Fibroblast of skin of left biceps (primary cell): ENCODE measurements at regions not wholly inside any gene's neighbourhood (a gene's known extent, or its start where the extent isn't known, plus 50 kb on each side); places are given as distances from the start of the nearest gene placed in this dataset.

ENCODE experiments used
- DNase-seq, 2 experiments: peaks; one replicate each; pipeline ENCODE4 v3.0.0-alpha.2; 2013; ENCODE audit warnings: low read depth in 2 of 2

DNA sequence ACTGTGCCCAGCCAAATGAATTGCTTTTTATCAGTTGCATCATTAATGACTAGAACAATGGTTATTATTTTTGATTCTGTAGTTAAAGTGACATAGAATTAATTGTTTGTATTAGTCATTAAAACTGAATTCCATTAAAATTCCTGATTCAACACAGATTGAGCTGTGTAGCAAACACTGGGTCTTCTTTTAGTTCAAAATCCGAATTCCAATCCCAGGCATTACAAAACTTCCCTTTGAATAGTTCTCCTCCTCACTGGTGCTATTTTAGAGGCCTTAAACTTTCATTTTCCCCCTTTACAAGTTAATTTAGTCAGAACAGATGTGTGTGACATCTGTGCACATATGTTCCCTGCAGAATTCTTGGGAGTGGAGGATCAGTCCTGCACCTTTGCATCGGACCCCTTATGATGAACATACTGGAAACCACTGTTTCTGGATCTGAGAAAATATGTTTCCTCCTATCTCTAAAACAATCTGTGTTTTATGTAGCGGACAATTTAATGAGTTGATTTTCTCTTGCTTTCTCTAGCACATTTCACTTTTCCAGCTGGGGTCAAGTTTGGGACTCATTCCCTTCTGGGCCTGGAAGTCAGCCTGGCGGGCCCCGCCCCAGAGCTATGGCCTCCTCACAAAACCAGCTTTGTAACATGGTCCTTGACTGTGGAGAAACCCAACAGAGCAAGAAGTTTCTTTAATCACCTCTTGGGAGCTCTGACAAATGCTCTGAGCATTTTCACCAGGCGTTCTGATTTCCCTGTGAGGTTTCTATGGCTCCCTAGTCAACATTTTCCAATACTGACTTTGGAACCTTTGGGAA lies 87.9 kb upstream of the MAMDC2 start:
- no peak for DNase-seq

GRCh38 chr9:69961843-69962242 lies 81.8 kb upstream of the MAMDC2 start:
- DNase-seq: no peak

GRCh38 chr9:69963803-69964202 lies 79.8 kb upstream of the MAMDC2 start:
- DNase-seq: no peak

DNA sequence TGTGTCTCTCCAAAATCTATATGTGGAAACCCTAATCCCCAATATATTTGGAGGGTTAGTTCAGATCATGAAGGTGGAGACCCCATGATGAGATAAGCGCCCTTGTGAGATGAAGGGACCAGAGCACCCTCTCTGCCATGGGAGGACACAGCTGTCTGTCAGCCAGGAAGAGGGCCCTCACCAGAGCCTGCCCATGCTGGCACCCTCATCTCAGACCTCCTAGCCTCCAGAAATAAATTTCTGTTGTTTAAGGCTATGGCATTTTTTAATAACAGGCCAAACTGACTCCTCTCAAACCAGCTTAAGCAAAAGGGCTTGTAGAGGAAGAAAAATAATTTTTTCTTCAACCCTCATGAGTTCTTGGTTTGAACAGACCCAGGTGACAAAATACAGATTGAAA lies 79.2 kb upstream of the MAMDC2 start:
- DNase-seq: no peak

DNA sequence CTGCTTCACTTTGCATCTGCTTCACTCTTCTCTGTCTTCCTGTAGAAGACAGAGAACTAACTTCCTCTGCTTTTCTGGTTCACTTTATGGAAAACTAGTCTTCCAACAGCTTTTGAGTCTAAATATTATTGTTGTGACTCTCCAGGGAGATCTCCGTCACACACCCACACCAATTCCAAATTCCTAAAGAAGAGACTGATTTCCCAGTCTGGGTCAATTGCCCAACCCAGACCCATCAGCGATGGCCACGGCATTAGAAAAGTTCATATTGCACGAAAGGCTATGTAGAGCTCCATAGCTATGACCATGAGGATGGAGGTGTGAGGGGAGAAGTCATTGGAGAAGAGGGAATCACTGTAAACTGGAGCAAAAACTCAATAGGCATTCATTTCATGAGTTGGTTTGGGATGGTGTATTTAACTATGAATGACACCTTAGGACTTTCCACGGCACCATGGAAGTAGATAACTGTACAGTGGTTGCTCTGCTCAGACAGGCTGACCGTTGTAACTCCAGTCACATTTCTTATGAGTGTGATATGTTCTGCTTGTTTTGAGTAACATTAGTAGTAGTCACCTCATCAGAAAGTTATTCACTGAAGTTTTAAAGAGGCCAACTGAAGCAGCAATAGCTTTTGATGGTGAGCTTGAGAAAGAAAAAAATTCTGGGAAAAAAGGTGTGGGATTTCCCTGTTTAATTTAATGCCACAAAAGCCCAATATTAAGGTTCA lies 78.1 kb upstream of the MAMDC2 start:
- no peak for DNase-seq

DNA sequence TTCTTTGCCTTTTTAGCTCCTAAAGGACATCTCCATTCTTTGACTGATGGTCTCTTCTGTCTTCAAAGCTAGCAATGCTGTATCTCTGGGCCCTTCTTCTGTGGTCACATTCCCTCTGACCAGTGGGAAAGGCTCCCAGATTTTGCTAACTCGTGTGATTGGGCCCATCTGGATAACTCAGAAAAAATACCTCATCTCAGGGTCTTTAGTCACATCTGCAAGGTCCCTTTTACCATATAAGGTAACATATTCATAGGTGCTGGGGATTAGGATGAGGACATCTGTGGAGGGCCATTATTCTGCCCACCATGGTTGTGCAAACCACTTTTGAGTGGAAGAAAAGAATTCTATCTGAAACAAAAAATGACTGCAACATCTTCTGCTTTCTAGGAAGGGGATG lies 76.3 kb upstream of the MAMDC2 start:
- no peak for DNase-seq

DNA sequence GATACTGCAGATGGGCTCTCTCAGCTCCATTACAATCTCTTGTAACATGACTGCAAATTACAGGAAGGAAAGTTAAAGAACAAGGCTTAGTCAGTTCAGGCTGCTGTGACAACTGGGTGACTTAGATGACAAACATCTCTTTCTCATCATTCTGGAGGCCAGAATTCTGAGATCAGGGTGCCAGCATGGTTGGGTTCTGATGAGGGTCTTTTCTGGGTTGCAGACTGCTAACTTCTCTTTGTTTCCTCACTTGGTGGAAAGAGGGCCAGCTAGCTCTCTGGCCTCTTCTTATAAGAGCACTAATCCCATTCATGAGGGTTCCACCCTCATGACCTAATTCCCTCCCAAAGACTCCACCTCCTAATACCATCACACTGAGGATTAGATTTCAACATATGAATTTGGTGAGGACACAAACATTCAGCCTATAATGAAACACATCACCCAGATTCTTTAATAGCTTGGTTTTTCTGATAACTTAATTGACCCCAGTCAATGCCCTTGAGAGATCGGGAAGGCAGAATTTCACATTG lies 73.6 kb upstream of the MAMDC2 start:
- DNase-seq: no peak

GRCh38 chr9:69971643-69972449 lies 71.8 kb upstream of the MAMDC2 start:
- DNase-seq: no peak

DNA sequence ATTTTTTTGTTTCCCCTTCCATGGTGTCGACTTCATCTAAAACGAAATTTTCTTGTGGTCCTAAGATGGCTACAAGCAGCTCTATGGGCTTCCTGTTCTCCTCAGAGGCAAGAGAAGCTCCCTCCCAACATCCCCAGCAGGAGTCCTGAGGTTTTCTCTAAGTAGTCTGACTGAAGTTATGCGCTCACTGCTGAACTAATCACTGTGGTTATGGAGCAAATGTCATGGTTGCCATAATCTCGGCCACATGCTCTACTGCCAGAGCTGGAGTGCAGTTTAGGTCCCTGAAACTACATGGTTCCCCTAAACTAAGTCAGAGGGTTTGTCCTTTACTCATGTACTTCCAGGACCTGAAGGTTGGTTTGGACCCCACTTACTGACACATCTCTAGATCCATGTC lies 68.0 kb upstream of the MAMDC2 start:
- no peak for DNase-seq

DNA sequence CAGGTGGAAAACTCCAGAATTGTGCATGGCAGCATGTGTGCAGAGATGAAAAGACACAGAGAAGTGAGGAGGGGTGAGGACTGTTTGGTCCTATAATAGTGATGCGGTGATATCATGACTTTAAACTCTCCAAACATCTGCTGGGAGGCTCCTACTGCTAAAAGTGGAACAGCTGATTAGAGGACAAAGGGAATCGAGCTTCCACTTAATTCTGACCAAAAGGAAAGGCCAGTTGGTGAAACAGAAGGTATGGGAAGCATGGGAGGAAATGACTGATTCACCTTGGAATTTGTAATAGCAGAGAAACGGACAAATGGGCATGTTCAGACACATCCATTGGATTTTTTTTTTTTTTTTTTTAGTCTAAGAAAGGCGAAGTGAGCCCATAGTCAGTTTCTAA lies 67.5 kb upstream of the MAMDC2 start:
- DNase-seq: peak; percentile 51 to 52

- no peak for DNase-seq
These were observed 63.6 kb upstream of the MAMDC2 start for GRCh38 chr9:69980041-69980440.

DNA sequence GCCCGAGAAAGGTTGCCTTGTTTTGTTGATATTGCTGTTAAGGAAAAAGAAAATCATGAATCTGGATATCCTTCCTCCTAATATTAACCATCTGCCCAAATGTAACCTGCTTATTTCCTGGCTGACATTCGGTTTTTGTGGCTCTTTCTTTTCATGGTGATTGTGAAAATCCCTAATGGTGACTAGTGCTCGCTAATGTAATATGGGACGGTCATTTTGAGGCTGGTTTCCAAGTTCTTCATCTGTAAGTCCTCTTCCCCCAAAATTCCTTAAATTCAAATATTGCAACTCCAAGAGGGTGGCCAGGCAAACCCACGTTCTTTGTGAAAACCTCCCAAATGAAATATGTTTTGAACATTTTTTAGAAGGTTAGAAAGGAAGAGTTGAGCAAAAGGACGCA lies 63.1 kb upstream of the MAMDC2 start:
- no peak for DNase-seq

DNA sequence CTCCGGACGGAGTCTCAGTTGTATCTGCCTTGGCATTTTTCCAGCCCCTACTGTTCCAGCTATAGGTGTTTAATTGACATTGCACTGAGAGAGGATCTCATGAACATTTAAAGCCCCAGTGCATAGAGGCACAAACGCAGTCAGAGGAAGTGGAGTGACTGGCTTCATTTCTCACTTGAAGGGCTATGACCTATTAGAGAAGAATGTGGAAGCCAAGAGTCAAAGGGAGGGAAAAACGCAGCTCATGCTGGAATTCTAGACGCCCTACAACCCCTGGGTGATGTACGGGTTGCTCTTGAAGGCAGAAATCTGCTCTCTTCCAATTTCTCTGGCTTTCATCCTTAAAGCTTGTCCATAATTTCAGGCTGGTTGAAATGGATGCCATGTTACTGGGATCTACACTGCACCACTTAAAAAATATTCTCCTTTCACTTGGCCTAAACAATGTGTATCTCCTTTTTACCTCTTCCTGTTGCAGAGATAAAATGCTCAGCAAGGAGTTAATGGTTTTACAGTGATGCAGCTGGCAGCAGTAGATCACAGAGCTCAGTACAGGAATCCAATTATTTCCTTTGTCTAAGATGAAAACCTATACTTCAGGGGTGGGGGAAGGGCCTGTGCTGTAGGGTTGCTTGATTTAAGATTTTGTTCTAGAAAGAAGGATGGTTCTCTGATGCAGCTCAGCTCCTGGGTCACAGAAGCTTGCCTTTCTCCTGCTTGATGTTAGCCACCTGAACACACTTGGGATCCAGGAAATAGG lies 61.8 kb upstream of the MAMDC2 start:
- no peak for DNase-seq

GRCh38 chr9:69984831-69985230 lies 58.8 kb upstream of the MAMDC2 start:
- no peak for DNase-seq

DNA sequence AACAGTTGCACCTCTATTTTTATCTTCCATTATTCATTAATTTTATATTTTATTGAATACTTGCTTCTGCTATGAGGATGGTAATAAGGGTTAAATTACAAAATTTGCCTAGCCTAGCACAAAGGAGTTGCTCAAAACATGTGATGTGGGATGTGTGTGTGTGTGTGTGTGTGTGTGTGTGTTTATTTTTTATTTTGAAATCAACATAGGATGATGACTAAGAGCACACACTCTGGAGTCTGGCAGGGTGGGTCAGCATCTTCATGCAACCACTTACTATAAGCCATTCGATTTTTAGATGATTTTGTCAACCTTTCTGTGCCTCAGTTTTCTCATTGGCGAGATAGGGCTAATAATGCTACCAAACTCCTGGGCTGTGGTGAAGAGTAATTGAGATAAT lies 57.7 kb upstream of the MAMDC2 start:
- no peak for DNase-seq

DNA sequence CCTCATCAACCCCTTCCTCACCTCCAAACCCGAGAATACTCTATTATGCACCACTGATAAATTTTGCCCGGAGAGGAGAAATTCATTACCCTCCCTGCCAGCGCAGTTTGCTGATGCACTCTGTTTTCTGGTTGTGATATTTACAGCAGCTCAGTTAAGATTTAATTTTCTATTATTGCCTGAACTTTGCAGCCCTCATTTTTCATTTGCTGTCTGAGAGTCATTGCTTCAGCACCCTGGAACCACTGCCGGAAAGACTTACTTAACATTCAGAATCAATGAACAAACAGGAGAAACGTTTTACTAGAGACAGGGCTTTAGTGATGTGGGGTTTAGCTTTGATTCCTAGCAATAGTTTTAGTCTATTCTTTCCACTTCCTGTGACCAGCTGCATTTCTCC lies 56.7 kb upstream of the MAMDC2 start:
- no peak for DNase-seq

DNA sequence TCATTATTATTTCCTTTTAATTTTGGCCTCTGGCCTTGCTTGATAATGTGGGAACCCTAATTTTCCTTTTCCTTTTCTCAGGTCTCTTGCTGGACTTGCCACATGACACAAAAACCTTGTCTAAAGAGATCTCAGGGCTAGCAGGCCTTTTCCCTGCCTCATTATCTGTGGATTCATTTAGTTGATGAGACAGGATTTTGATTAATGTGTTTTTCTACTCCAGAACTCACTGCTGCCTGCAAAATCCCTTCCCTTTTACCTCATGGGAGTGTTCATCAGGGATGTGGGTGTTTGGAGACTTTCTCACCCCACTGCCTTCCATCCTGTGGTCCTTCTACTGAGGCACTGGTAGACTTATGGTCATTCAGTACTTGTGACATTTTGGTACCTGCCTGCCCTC lies 56.2 kb upstream of the MAMDC2 start:
- DNase-seq: no peak

- DNase-seq: no peak
These were observed 50.5 kb upstream of the MAMDC2 start for GRCh38 chr9:69993110-69993509.
